ENCODE measurements at regions not wholly inside any gene's neighbourhood (a gene's known extent, or its start where the extent isn't known, plus 50 kb on each side); places are given as distances from the start of the nearest gene placed in this dataset.

DNA sequence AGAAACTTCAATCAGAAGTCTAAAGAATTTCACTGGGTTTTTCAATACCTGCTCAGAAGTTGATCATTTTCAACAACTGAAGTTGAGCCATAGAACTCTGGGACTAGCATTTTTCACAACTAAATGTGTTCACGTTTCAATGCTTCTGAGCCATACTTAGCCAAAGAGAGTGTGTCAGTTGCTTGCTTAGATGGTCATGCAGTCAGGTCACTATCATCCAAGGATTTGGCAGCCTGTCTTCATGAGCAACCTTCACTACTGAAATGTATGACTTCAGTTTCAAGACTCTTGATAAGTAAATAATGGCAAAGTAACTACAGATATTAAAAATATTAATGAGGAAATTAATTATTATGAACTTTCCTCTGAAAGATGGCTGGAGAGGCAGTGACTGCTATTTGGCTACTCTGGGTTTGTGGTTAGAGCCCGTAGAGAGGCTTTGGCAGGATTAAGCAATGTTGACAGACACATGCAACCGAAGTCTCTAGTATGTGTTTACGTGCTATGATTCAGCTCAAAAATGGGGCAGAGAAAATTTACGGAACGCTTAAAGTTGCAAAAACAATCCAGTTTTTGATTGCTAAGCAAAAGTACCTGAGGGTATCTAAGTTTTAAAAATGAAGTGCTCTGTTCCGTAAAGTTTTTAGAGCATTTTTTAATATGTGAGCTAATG, 133.8 kb downstream of the GMNC start:
- Histone ChIP-seq H3K79me2 (ENCODE audit: insufficient read depth, low read length) (no peaks in the 10 kb centered on the region), H3K9me3 (ENCODE audit: low read length) (no peaks in the 10 kb centered on the region), H2AFZ (ENCODE audit: low read length) (no peak overlapping the region), H3K9me2 (ENCODE audit: low read depth, low read length) (no peaks in the 10 kb centered on the region), H4K20me1 (ENCODE audit: insufficient read depth, low read length) (no peaks in the 10 kb centered on the region), H3K4me1 (ENCODE audit: insufficient read depth, low read length, severe bottlenecking) (no peaks in the 10 kb centered on the region), H3K4me3 (ENCODE audit: low read depth, low read length, poor library complexity, severe bottlenecking) (no peak overlapping the region), H3K36me3 (ENCODE audit: insufficient read depth, low read length) (no peaks in the 10 kb centered on the region), H3K27me3 (ENCODE audit: insufficient read depth, low read length) (no peaks in the 10 kb centered on the region), H3F3A (ENCODE audit: insufficient read depth, low read length) (no peaks in the 10 kb centered on the region), H3K4me2 (ENCODE audit: low read length) (no peak overlapping the region), H3K27ac (ENCODE audit: low read depth, low read length, poor library complexity, severe bottlenecking) (no peak overlapping the region), H3K9ac (ENCODE audit: low read length) (no peak overlapping the region)
- TF ChIP-seq EZH2 (IDR thresholded peaks at IDR 0.05; ENCODE audit: borderline replicate concordance, low read length): no peak
- TF ChIP-seq, protein P1, sequence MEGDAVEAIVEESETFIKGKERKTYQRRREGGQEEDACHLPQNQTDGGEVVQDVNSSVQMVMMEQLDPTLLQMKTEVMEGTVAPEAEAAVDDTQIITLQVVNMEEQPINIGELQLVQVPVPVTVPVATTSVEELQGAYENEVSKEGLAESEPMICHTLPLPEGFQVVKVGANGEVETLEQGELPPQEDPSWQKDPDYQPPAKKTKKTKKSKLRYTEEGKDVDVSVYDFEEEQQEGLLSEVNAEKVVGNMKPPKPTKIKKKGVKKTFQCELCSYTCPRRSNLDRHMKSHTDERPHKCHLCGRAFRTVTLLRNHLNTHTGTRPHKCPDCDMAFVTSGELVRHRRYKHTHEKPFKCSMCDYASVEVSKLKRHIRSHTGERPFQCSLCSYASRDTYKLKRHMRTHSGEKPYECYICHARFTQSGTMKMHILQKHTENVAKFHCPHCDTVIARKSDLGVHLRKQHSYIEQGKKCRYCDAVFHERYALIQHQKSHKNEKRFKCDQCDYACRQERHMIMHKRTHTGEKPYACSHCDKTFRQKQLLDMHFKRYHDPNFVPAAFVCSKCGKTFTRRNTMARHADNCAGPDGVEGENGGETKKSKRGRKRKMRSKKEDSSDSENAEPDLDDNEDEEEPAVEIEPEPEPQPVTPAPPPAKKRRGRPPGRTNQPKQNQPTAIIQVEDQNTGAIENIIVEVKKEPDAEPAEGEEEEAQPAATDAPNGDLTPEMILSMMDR (IDR thresholded peaks at IDR 0.05; ENCODE audit: low read length): no peak

DNA sequence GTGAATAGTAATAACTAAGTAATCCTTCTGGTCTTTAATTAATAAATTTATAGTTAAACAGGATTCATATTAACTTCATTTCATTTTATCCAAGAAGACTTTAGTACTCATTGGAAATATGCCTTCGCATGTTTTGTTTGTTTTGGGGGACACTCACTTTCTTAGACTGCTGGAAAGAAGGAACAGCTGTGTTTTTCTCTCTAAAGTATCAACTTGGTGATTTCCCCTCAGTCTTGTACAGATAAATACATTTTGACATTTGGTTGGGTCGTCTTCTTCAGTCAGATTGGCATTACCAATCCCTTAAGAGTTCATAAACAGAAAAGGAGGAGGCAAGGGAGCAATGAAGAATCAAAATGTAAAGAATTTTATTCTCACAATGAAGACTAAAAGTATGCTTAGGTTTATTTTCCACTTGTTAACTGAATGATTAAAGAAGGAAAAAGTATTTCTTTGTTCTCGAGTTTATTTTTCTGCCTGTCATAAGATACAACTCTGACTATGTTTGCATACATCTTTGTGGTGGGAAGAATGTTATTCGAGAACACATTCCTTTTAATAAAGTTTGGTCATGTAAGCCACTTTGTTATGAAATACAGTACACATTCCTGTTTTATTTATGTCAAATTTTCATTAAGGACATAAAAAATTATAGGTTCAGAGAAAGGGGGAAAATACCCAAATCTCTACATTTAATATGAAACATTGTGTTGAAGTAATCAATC, 140.2 kb downstream of the GMNC start:
- Histone ChIP-seq H3K4me2 (ENCODE audit: low read length) (no peak overlapping the region), H3K4me3 (ENCODE audit: low read depth, low read length, poor library complexity, severe bottlenecking) (no peak overlapping the region), H3K79me2 (ENCODE audit: insufficient read depth, low read length) (no peaks in the 10 kb centered on the region), H3K9me2 (ENCODE audit: low read depth, low read length) (no peaks in the 10 kb centered on the region), H3K9ac (ENCODE audit: low read length) (no peak overlapping the region), H3F3A (ENCODE audit: insufficient read depth, low read length) (no peaks in the 10 kb centered on the region), H3K9me3 (ENCODE audit: low read length) (no peaks in the 10 kb centered on the region), H3K27ac (ENCODE audit: low read depth, low read length, poor library complexity, severe bottlenecking) (no peak overlapping the region), H2AFZ (ENCODE audit: low read length) (no peak overlapping the region), H3K27me3 (ENCODE audit: insufficient read depth, low read length) (no peaks in the 10 kb centered on the region), H4K20me1 (ENCODE audit: insufficient read depth, low read length) (no peaks in the 10 kb centered on the region), H3K4me1 (ENCODE audit: insufficient read depth, low read length, severe bottlenecking) (no peaks in the 10 kb centered on the region), H3K36me3 (ENCODE audit: insufficient read depth, low read length) (no peaks in the 10 kb centered on the region)
- no peak for TF ChIP-seq EZH2 (IDR thresholded peaks at IDR 0.05; ENCODE audit: borderline replicate concordance, low read length)
- TF ChIP-seq, protein P1 (IDR thresholded peaks at IDR 0.05; ENCODE audit: low read length): no peak

DNA sequence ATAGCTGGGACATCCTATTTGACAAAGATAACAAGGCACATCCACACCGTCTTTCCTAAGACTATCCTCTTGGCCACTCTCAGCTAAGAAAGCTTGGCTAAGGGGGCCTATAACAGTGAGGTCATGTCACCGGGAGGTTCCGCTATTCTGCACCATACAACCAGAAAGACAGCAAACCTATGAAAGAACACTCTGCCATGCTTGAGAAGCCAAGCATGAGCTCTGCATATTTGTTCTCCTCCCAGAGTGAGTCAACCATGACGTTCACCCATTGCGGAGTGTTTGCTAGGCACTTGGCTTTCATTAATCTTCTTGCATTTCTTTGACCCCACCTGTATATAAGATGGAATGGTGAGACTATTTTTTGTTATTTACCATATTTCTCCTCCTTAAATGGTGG, 141.2 kb downstream of the GMNC start:
- Histone ChIP-seq H3K4me1 (ENCODE audit: insufficient read depth, low read length, severe bottlenecking) (no peaks in the 10 kb centered on the region), H3F3A (ENCODE audit: insufficient read depth, low read length) (no peaks in the 10 kb centered on the region), H3K4me2 (ENCODE audit: low read length) (no peak overlapping the region), H3K27me3 (ENCODE audit: insufficient read depth, low read length) (no peaks in the 10 kb centered on the region), H2AFZ (ENCODE audit: low read length) (no peak overlapping the region), H3K27ac (ENCODE audit: low read depth, low read length, poor library complexity, severe bottlenecking) (no peak overlapping the region), H4K20me1 (ENCODE audit: insufficient read depth, low read length) (no peaks in the 10 kb centered on the region), H3K4me3 (ENCODE audit: low read depth, low read length, poor library complexity, severe bottlenecking) (no peak overlapping the region), H3K9me3 (ENCODE audit: low read length) (no peaks in the 10 kb centered on the region), H3K9me2 (ENCODE audit: low read depth, low read length) (no peaks in the 10 kb centered on the region), H3K36me3 (ENCODE audit: insufficient read depth, low read length) (no peaks in the 10 kb centered on the region), H3K9ac (ENCODE audit: low read length) (no peak overlapping the region), H3K79me2 (ENCODE audit: insufficient read depth, low read length) (no peaks in the 10 kb centered on the region)
- TF ChIP-seq EZH2 (IDR thresholded peaks at IDR 0.05; ENCODE audit: borderline replicate concordance, low read length): no peak
- TF ChIP-seq, protein P1 (IDR thresholded peaks at IDR 0.05; ENCODE audit: low read length): no peak
